GM10248 (cell line): ENCODE measurements at regions not wholly inside any gene's neighbourhood (a gene's known extent, or its start where the extent isn't known, plus 50 kb on each side); places are given as distances from the start of the nearest gene placed in this dataset.

Experiments
- CTCF ChIA-PET: fragments of 300-600 bp; sonication (Branson Sonifier 250); formaldehyde crosslinking; extraction: SDS; loops from one replicate; lab custom pipeline; 2021; ENCODE audit warnings: antibody characterized with exemption; lab: Yijun Ruan, JAX
- POLR2A ChIA-PET: fragments of 350-650 bp; sonication (Branson Sonifier 250); formaldehyde crosslinking; extraction: SDS; loops from one replicate; lab custom pipeline; 2020; ENCODE audit warnings: antibody characterized with exemption; lab: Yijun Ruan, JAX
- DNase-seq: peaks from one replicate; pipeline ENCODE4 v3.0.0; 2012; ENCODE audit errors: extremely low spot score
- CTCF ChIP-seq: IDR thresholded peaks from 2 replicates; pipeline ENCODE4 v1.5.1; 2012; ENCODE audit warnings: mild to moderate bottlenecking, low read depth; ENCODE audit errors: extremely low read depth, missing control alignments, control extremely low read depth

DNA sequence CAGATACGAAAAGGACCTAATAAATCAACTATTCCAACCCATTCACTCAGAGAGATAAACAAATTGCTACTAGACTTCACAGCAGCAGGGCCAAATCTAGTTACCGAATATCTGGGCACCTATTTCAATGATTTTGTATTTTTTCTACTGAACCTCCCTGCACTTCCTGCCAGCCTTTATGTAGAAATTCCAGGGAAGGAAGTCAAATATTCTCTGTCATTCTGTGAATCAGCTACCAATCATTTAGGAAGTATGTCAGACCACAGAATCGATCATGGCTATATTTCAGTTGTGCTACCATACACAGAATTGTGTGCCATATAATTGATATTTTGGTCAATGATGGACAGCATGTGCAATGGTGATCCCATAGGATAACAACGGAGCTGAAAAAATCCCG is 109.6 kb upstream of the SPOPL start:
- TF ChIP-seq CTCF: no peak
- CTCF ChIA-PET: interaction anchor here (1.7 kb wide), 1 partner anchor 17 kb away, joined by 3 read pairs; no protein-coding TSS in a partner anchor
- no peak for DNase-seq
- POLR2A ChIA-PET: no interaction called here

GRCh38 chr2:138395565-138396306 is 105.8 kb upstream of the SPOPL start:
- ChIA-PET POLR2A (no interaction called here), CTCF (no interaction called here)
- no peak for DNase-seq
- no peak for TF ChIP-seq CTCF

- DNase-seq: no peak
- TF ChIP-seq CTCF: no peak
- ChIA-PET POLR2A (no interaction called here), CTCF (no interaction called here)
Observed at GRCh38 chr2:138396843-138397242, 104.7 kb upstream of the SPOPL start.

GRCh38 chr2:138403431-138403927 is 98.1 kb upstream of the SPOPL start:
- CTCF ChIA-PET: interaction anchor here (0.8 kb wide), 1 partner anchor 9 kb away, joined by 4 read pairs; no protein-coding TSS in a partner anchor
- POLR2A ChIA-PET: no interaction called here

DNA sequence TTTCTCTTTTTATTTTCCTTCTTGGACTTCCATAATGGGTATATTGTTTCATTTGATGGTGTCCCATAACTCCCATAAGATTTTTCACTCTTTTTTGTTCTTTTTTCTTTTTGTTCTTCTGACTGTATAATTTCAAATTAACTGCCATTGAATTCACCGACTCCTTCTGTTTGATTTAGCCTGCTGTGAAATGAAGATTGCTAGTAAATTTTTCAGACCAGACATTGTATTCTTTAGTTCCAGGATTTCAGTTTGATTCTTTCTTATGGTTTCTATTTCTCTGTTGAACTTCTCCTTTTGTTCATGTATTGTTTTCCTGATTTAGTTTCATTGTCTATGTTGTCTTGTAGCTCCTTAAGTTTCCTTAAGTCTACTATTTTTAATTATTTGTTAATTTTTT is 87.6 kb upstream of the SPOPL start:
- POLR2A ChIA-PET: no interaction called here
- TF ChIP-seq CTCF: no peak
- CTCF ChIA-PET: interaction anchor here (1.7 kb wide), 1 partner anchor 15 kb away, joined by 3 read pairs; no protein-coding TSS in a partner anchor
- DNase-seq: no peak

More at GRCh38 chr2:138403431-138403927, 98.1 kb upstream of the SPOPL start:
- DNase-seq: no peak
- no peak for TF ChIP-seq CTCF

DNA sequence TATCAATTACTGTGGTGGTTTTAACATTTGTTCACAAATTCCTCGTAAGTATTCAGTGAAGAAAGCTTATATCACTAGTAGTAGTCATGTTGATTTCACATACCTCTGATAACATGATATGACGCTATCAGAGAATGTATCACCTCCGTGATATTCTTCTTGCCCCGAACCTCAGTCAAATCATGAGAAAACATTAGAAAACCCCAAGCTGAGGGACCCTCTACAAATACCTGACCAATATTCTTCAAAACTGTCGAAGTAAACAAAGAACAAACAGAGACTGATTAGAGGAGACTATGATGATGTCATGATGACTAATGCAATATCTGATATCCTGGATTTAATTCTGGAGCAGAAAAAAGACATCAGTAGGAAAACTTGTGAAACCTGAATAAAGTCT is 85.6 kb upstream of the SPOPL start:
- TF ChIP-seq CTCF: no peak
- POLR2A ChIA-PET: no interaction called here
- CTCF ChIA-PET: no interaction called here
- DNase-seq: no peak
